OCI-LY1 (cell line): ENCODE measurements at regions not wholly inside any gene's neighbourhood (a gene's known extent, or its start where the extent isn't known, plus 50 kb on each side); places are given as distances from the start of the nearest gene placed in this dataset.
"Not testable (repeated sequence)": the region's sequence is repeated elsewhere in the genome, so short reads cannot be mapped to it uniquely, and the experiment has no call there.

Experiments
- EZH2 ChIP-seq: fragments of 200-600 bp; sonication (generic), shearing (Covaris generic); IDR thresholded peaks from 2 replicates; pipeline ENCODE4 v1.8.0; 2017; ENCODE audit warnings: borderline replicate concordance, mixed run types, mild to moderate bottlenecking, antibody characterized with exemption, low read length, moderate library complexity, mixed read lengths
- TF ChIP-seq, protein P1 (sequence below): fragments of 200-600 bp; sonication (generic), shearing (Covaris generic); IDR thresholded peaks from 2 replicates; pipeline ENCODE4 v1.5.1; 2017; ENCODE audit warnings: mild to moderate bottlenecking, antibody characterized with exemption, low read length, moderate library complexity, mixed read lengths

DNA sequence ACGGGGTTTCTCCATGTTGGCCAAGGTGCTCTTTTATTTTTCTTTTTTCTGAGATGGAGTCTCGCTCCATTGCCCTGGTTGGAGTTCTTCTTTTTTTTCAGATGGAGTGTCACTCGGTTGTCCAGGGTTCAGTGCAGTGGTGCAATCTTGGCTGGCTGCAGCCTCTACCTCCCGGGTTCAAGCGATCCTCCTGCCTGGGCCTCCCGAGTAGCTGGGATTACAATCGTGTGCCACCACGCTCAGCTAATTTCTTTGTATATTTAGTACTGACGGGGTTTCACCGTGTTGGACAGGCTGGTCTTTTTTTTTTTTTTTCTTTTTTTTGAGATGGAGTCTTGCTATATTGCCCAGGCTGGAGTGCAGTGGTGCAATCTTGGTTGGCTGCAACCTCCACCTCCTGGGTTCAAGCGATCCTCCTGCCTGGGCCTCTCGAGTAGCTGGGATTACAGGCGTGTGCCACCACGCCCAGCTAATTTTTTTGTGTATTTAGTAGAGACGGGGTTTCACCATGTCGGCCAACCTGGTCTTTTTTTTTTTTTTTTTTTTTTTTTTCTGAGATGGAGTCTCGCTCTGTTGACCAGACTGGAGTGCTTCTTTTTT, 2810.1 kb downstream of the RPIA start:
- TF ChIP-seq, protein P1, sequence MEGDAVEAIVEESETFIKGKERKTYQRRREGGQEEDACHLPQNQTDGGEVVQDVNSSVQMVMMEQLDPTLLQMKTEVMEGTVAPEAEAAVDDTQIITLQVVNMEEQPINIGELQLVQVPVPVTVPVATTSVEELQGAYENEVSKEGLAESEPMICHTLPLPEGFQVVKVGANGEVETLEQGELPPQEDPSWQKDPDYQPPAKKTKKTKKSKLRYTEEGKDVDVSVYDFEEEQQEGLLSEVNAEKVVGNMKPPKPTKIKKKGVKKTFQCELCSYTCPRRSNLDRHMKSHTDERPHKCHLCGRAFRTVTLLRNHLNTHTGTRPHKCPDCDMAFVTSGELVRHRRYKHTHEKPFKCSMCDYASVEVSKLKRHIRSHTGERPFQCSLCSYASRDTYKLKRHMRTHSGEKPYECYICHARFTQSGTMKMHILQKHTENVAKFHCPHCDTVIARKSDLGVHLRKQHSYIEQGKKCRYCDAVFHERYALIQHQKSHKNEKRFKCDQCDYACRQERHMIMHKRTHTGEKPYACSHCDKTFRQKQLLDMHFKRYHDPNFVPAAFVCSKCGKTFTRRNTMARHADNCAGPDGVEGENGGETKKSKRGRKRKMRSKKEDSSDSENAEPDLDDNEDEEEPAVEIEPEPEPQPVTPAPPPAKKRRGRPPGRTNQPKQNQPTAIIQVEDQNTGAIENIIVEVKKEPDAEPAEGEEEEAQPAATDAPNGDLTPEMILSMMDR = not testable (repeated sequence)
- TF ChIP-seq EZH2 = not testable (repeated sequence)
